K562 (cell line): ENCODE measurements at regions not wholly inside any gene's neighbourhood (a gene's known extent, or its start where the extent isn't known, plus 50 kb on each side); places are given as distances from the start of the nearest gene placed in this dataset.
A peak's percentile ranks its signal among the peaks of the same experiment; 100 is the strongest.

Experiments used
- ATAC-seq: fragments of 200-7000 bp; cut with Tn5 transposase; 3 replicates; pipeline ENCODE4 v1.9.1; 2020; ENCODE audit warnings: moderate library complexity
- BruUV-seq: library from RNA; stranded (reverse); fragments of 400-500 nt; replicated peaks from 2 replicates; lab custom pipeline; 2021; lab: Mats Ljungman, UMichigan
- CTCF ChIA-PET: fragments of 300-600 bp; formaldehyde crosslinking; extraction: SDS; loops from one replicate; lab custom pipeline; 2021; ENCODE audit warnings: low intra/inter-chr PET ratio; lab: Yijun Ruan, JAX
- POLR2A ChIA-PET: fragments of 300-600, 350-650 bp; sonication (Branson Sonifier 250); formaldehyde crosslinking; extraction: SDS; loops from one replicate; lab custom pipeline; 2021; ENCODE audit warnings: antibody characterized with exemption, inconsistent platforms; lab: Yijun Ruan, JAX
- DNase-seq, 4 experiments: peaks; one replicate each; pipeline versions ENCODE4 v3.0.0 to v3.0.0-alpha.2; 2011 to 2018; ENCODE audit warnings: low spot score in 3 of 4, mixed read lengths in 3 of 4; ENCODE audit errors: extremely low read depth in 1 of 4
- FAIRE-seq: peaks from 2 replicates; lab custom pipeline; 2011; peaks lifted over from hg19 to GRCh38; lab: Jason Lieb, UNC
- H2AFZ ChIP-seq: 2 replicates; pipeline ENCODE4 v1.6.0; 2011; ENCODE audit warnings: low read depth, low read length, control low read depth, inconsistent platforms
- H3K27ac ChIP-seq: fragments of 200-600 bp; 3 replicates; pipeline ENCODE4 v1.8.0; 2011; ENCODE audit warnings: low read depth, mild to moderate bottlenecking, control low read depth, inconsistent platforms, low read length, moderate library complexity, mixed read lengths; ENCODE audit errors: extremely low read depth
- H3K27me3 ChIP-seq, 2 experiments: fragments of 300-600 bp in 1 of 2; 2 replicates in 1 of 2; 3 replicates in 1 of 2; pipeline versions ENCODE4 v1.6.0 to v1.8.0; 2011; ENCODE audit warnings: inconsistent platforms in 2 of 2, low read length in 2 of 2, mild to moderate bottlenecking in 1 of 2, mixed read lengths in 1 of 2, moderate library complexity in 1 of 2; ENCODE audit not compliant: control insufficient read depth in 2 of 2, insufficient read depth in 2 of 2
- H3K36me3 ChIP-seq: fragments of 300-600 bp; 3 replicates; pipeline ENCODE4 v1.8.0; 2011; ENCODE audit warnings: mild to moderate bottlenecking, low read length, inconsistent platforms; ENCODE audit not compliant: control insufficient read depth, insufficient read depth
- H3K4me1 ChIP-seq, 2 experiments: fragments of 200-600 bp in 1 of 2; replicated peaks in 1 of 2; 2 replicates in 1 of 2; 3 replicates in 1 of 2; pipeline versions ENCODE4 v1.5.1 to v1.8.0; 2011; ENCODE audit warnings: inconsistent platforms in 2 of 2, low read length in 2 of 2, mild to moderate bottlenecking in 1 of 2, mixed read lengths in 1 of 2, moderate library complexity in 1 of 2; ENCODE audit not compliant: control insufficient read depth in 2 of 2, insufficient read depth in 2 of 2
- H3K4me2 ChIP-seq: 2 replicates; pipeline ENCODE4 v1.6.1; 2011; ENCODE audit warnings: low read length, control low read depth, inconsistent platforms, mixed read lengths; ENCODE audit not compliant: insufficient read depth
- H3K4me3 ChIP-seq: fragments of 200-600 bp; sonication (generic), shearing (Covaris generic); 2 replicates; pipeline ENCODE4 v1.5.1; 2016; ENCODE audit warnings: control low read depth, inconsistent platforms
- H3K79me2 ChIP-seq: fragments of 200-600 bp; 3 replicates; pipeline ENCODE4 v1.8.0; 2011; ENCODE audit warnings: low read length, inconsistent platforms; ENCODE audit not compliant: control insufficient read depth, insufficient read depth
- H3K9ac ChIP-seq, 2 experiments: 2 replicates each; pipeline versions ENCODE4 v1.6.0 to v1.6.1; 2011; ENCODE audit warnings: low read depth in 2 of 2, low read length in 2 of 2, control low read depth in 1 of 2, inconsistent platforms in 1 of 2, mild to moderate bottlenecking in 1 of 2, mixed read lengths in 1 of 2; ENCODE audit not compliant: insufficient read depth in 1 of 2
- H3K9me1 ChIP-seq: one replicate; pipeline ENCODE4 v1.6.0; 2011; ENCODE audit warnings: inconsistent platforms, mild to moderate bottlenecking, low read length, moderate library complexity; ENCODE audit not compliant: control insufficient read depth, insufficient read depth
- H3K9me3 ChIP-seq: replicated peaks from 2 replicates; pipeline ENCODE4 v1.5.1; 2011; ENCODE audit warnings: low read depth, low read length, inconsistent platforms; ENCODE audit not compliant: control insufficient read depth, insufficient read depth
- H4K20me1 ChIP-seq: replicated peaks from 2 replicates; pipeline ENCODE4 v1.6.1; 2011; ENCODE audit warnings: low read length, inconsistent platforms, mixed read lengths; ENCODE audit not compliant: control insufficient read depth, insufficient read depth
- ZBTB11 ChIP-seq, 3 experiments: fragments of 200-800 bp in 1 of 3; fragments of 250-450 bp in 1 of 3; fragments of 450-650 bp in 1 of 3; sonication (Bioruptor Pico) in 1 of 3; sonication (Bioruptor generic) in 1 of 3; formaldehyde crosslinking in 1 of 3; IDR thresholded peaks; 2 replicates each; pipeline versions ENCODE4 v1.6.1 to v1.8.0; 2016 to 2022; ENCODE audit warnings: mild to moderate bottlenecking in 2 of 3, missing genetic modification characterization in 2 of 3, missing compliant biosample characterization in 1 of 3, moderate library complexity in 1 of 3
- ZSCAN32 ChIP-seq: fragments of 450-650 bp; formaldehyde crosslinking; IDR thresholded peaks from 2 replicates; pipeline ENCODE4 v1.4.0; 2020; ENCODE audit warnings: mild to moderate bottlenecking, moderate library complexity
- WGBS: fragments of 100-300 bp; shearing (Covaris generic); methylation state at CpG from one replicate; pipeline ENCODE4 v1.1.6; 2016; ENCODE audit warnings: low coverage, mixed read lengths; ENCODE audit not compliant: insufficient coverage; ENCODE audit errors: missing lambda C conversion rate; 5-methylcytosine and 5-hydroxymethylcytosine counted together
- in situ Hi-C: fragments of 300-500 bp; cut with MboI; formaldehyde crosslinking; loops from 4 replicates; pipeline ENCODE4 v1.15.0; 2018; ENCODE audit warnings: inconsistent platforms, mixed read lengths
- intact Hi-C: fragments of 100-400 bp; cut with micrococcal nuclease; formaldehyde crosslinking; loops from 2 replicates; pipeline ENCODE4 v1.14.2; 2022

GRCh38 chr20:48524582-48524981, 303.2 kb downstream of the PREX1 start:
- peaks cover 0 to 11% of the 10 kb centered on the region in 2 experiments; a peak in 2 of 5 replicates for H3K27me3 ChIP-seq
- H3K4me3 ChIP-seq, result no peak overlapping the region
- no peaks in the 10 kb centered on the region for H4K20me1 ChIP-seq
- FAIRE-seq (no peak), DNase-seq (no peak), ATAC-seq (no peak)
- H3K79me2 ChIP-seq, result no peaks in the 10 kb centered on the region
- intact Hi-C loops (no loop called here), in situ Hi-C loops (no loop called here)
- CTCF ChIA-PET, result no interaction called here
- H3K9me3 ChIP-seq, result no peaks in the 10 kb centered on the region
- no TSS peak for BruUV-seq
- WGBS, result 0% methylated on average over 5 of the region's 5 CpGs
- H3K9ac ChIP-seq, result no peak overlapping the region
- H2AFZ ChIP-seq, result no peak overlapping the region
- POLR2A ChIA-PET, result no interaction called here
- H3K27ac ChIP-seq, result no peak overlapping the region
- no peak overlapping the region for H3K4me2 ChIP-seq
- H3K36me3 ChIP-seq, result no peaks in the 10 kb centered on the region
- H3K4me1 ChIP-seq, result no peaks in the 10 kb centered on the region
- no peak for TF ChIP-seq ZSCAN32
- TF ChIP-seq ZBTB11 (CRISPR knock-in tag; IDR thresholded peaks at IDR 0.05), result peak in 1 of 3 experiments; percentile 12; a peak in 1 of 6 replicates
- no peaks in the 10 kb centered on the region for H3K9me1 ChIP-seq
